GM19455 (cell line): ENCODE measurements at regions not wholly inside any gene's neighbourhood (a gene's known extent, or its start where the extent isn't known, plus 50 kb on each side); places are given as distances from the start of the nearest gene placed in this dataset.
"Not testable (repeated sequence)": the region's sequence is repeated elsewhere in the genome, so short reads cannot be mapped to it uniquely, and the experiment has no call there.

Experiments
- ATAC-seq: cut with Tn5 transposase; IDR thresholded peaks from one replicate; pipeline ENCODE4 v1.9.1; 2021; ENCODE audit not compliant: unreplicated experiment

DNA sequence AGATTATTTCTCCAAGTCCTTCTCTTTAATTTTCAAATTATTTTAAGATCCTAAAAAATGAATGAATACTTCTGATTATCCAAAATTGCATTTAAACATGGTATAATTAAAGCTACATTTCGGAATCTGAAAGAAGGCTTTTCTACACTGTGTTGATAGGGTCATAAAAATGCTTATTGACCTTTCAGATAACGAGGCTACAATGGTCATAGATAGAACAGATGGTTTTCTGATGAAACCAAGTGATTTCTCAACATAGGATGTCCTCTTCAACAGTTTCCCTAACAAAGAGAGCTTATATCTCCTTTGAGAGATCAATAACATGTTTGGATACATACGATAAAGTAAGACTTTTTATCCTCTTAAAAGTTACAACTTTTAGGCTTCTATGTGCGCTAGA is 201.1 kb downstream of the PTH2R start:
- no peak for ATAC-seq

DNA sequence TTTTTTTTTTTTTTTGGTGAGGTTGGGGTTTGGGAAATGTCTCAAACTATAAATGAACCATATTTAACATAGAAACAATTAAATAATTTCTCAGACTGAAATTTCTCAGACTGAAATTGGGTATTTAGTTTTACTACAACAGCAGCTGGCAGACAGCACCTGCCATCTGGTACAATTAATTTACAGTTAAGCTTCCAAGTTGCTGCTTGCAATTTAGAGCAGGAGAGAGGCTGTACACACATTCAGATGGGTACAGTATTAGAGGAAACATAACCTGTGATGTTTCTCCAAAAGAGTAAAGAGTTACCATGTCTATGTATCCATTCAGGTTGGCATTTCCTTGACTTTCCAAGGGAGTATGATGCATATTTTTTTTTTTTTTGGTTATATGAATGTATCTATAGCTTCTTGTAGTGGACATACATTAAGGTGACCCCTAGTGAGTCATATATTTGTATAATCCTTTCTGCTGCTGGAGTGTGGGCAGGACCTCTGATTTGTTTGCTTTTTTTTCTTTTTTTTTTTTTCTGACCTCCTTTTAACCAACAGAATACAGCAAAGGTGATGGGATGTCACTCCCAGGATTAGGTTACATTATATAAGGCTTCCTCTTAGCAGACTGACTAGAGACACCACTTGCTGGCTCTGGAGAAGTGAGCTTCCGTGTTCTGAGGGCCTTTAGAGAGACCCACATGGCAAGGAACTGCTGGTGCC is 201.7 kb downstream of the PTH2R start:
- no peak for ATAC-seq

DNA sequence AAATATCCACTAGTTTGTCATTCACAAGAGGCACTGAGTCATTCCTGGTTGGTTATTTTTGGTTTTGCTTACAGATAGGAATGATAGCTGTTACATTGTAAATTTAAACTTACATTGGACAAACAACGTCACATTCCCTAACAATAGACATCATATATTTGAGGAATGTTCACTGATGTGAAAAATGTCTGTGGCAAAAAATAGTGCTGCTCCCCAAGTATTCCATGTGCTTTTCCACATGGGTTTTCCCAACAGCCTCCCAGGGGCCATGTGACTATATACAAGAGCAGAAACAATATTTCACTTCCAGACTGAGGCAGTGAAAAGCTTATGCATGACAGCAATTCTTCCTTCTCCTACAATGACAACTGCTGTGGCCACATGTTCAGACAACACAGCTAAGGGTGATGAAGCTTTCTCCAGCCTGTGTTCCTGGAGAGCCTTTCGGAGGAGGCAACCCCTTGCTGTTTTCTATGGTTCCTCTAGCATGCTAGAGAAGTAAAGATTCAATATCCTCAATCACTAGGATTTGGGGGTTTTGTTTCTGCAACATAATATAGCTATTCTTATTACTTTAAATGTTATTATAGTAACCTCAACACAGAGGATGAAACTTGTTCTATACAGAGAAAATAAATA is 202.7 kb downstream of the PTH2R start:
- ATAC-seq: no peak

DNA sequence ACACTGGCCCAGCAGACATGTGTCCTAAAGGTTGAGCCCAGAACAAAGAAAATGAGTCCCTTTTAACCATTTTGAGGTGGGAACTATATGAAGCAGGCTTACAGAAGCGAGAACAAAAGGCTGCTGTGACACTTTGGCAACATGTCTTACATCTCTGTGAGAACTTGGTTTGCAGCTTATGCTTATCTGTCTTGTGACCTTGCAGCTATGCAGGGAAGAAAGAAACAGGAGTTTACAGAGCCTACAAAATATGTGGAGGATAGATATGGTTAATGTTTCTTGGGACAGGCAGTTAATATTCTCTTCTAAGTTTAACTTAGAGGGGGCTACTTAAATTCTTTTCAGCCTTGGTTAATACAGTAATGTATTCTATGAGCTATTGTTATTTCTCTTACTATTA is 209.1 kb downstream of the PTH2R start:
- not testable (repeated sequence) for ATAC-seq

DNA sequence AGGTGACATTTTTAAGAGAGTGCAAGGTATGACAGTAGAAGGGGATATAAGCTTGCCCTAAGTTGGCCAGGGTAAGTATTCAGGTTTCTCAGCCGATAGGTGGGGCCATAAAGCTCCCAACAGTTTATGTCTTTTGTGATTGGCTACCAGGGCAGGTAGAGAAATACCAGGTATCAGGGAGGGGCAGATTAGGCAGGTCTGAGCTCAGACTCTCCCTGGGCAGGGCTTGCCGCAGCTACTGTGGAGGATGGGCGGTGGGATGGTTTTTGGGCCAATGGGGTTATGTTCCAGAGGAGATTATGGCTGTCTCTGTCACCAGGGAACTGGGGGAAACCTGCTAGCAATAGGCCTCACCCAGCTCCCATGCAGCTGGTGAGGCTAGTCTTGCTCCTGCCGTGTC is 211.6 kb downstream of the PTH2R start:
- ATAC-seq: no peak

DNA sequence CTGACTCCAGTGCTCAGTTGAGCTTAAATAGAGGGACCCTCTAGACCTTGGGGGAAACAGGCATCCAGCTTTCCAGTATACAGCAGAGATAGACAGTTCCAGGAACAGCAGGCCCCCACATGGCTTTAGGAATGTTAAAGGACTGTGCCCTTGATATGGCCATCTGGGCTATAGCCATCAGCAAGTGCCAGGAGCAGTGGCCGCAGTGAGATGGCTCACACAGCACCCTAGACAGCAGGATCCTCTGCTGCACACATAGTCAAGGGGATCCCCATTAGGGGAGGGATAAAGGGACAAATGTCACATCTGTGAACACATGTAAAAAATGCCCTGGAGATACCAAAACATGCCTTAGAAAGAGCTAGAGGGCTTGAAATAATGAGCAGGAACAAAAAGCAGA is 213.4 kb downstream of the PTH2R start:
- ATAC-seq: no peak

DNA sequence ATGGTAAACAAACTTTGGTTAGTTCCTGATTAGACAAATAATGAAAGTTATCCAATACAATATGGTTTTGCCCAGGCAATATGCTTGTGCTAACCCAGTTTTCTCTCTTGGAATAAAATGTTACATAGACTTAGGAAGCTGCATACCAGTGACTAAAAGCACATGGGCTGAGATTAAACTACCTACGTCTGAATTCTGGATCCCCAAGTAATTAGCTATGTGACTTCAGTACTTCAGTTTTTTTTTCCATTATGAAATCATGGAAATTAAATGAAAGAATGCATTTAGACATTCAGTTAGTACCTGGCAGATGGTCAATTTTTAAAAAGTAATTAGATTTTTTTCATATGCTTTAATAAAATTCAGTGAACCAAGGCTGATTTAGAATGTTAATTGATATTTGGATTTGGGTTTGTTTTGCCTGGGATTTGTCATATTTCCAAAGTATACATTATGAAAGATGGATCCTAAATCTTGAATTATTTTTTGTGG is 213.9 kb downstream of the PTH2R start:
- no peak for ATAC-seq

DNA sequence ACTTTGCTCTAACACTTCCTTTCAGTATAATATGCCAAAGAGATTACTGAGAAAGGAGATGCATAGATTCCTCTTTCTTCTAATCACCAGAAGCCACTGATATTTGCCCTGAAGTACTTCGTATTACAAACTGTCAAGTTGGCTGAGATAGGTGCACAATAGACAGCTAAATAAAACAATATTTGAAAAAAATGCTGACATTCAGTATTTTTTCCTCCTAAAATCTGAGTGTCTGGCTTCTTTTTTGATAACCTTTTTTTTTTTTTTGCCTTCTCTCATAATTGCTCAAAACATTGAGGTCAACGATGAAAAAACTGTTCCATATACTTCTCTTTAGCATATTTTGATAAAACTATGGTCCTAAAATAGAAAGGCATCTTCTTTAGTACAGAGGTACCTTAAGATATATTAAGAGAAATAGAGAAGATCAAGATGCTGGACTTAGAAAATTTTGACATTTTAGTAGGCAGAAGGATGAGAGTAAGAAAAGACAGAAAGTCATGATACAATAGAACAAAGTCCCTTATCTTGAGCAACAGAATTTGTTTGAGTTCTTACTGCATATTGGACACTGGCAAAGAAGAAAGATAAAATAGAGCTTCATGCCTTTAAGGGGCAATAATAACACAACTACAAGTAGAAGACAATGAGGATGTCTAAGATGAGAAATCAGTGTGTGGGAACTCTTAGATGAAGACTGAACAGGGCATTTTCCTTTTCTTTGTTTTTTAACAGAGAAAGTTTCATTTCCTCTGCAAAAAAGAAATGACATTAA is 220.7 kb downstream of the PTH2R start:
- no peak for ATAC-seq

DNA sequence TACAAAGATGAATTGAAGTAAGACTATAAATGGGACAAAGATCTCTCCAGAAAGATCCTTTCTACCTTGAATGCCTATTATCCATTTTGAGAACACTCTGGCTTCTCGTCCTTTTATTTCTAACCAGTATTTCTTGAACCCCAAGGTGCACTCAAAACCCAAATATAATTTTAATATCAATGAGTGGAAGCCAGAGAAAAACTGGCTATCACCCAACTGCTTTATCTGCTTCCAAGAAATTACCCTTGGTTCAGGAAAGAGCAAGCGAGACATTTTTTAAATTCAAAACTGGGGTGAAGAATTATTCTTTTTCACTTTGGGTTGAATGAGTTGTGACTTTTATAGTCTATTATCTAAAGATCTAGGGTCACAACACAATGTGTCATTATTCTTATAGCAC is 221.3 kb downstream of the PTH2R start:
- no peak for ATAC-seq

DNA sequence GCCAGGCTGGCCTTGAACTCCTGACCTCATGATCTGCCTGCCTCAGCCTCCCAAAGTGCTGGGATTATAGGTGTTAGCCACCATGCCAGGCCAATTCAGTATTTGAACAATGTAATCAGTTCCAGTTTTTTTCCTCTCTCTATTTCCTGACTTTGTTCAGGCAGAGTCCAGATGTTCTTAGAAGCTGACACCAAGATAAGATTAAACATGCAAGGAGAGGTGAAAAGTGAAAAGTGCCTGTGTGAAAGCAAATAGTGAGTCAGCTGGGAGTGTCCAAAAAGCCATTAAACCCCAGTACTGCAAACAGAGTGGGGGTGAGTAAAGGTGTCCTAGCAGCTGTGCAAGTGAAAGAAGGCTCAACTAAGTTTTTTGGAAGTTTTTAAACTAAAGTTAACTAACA is 231.5 kb downstream of the PTH2R start:
- ATAC-seq: no peak

DNA sequence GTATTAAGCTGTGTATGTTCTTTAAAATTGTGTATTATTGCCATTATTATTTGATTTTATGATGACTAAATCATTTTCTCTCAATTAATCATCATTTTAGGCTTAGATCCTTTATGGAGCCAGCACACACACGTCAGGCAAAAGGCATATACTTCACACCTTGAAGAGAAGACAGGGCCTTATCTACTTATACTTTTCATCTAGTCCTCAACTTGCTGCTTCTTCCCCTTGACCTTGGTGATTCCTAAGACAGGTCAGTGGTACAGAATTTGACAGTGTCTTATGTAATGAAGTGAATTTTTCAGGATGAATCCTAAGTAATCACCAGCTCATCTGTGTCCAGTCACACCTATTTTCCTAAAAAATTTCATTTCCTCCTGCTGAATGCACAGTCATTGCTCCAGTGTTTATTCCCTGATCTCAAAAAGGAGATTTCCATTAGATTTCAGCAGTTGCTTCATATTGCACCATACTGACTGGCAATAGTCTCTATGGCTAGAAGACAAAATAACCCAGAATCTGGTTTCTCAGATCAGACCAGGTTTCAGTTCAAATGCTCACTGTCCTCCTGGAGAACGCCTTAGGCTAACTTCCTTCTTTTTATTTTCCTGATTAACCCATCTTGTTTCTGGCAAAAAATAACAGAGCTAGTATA is 235.7 kb downstream of the PTH2R start:
- no peak for ATAC-seq

DNA sequence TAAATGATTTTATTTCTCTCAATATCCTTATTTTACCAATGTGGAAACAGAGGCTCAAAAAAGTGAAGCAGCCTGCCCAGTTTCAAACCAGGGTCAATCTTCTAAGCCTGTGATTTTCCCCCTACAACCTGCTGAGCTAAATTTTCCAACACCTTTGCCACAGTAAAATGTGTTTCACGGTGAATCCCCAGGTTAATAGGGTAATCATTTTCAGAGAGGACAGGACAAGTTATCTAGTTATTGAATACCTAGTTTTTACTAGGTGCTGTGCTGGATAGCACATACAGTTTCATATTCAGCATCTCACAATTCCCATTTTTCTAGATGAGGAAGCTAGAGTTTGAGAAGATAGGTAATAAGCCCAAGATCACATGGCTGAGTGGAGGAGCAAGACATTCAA is 236.6 kb downstream of the PTH2R start:
- ATAC-seq: no peak

DNA sequence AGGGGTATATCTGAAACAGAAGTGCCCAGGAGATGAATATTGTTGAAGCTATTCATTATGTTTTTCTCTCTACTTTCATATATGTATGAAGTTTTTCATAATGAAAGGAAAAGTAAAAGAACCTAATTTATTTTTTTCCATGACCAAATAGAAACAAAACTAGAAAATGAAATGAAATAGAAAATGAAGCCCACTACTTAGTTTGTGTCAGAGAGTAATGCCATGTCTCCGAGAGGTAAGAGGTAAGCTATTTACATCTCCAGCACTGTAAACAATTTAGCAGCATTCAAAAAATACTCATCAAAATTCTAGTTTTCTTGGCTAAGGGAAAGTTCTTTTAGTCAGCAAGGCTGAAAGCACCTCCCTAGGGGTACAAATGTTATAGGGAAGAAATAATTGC is 238.6 kb downstream of the PTH2R start:
- ATAC-seq: no peak

DNA sequence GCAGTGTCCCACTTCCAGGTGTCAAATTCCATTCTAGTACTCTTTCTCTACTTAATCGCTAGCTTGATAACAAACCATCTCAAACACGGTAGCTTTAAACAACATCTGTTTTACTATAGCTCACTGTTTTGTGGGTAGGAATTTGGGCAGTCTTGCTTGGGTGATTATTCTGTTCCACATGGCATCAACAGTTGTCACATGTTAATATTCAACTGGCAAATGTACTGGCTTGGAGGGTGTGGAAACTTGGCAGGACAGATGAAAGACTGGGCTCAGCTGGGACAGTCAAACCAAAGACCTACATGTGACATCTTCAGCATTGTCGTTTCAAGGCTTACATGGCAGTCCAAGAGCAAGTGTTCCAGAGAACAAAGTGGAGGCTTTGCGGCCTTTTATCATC is 241.8 kb downstream of the PTH2R start:
- ATAC-seq: no peak

DNA sequence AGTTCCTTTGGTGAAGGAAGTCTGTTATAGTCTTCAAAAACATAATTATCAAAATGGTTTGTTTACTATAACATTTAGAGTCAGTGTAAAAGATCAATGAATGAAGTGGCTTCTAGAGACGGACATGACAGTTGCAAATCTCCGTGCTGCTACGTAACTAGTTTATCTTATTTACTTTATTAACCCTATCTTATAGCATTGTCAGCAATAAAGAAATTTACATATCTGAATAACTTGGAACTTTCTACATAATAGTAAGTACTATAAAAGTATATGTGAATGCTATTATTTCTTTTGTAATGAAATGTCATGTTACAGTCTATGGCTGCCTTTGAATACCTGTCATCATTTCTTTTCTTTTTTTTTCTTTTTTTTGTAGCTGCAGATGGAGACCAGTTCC is 246.8 kb downstream of the PTH2R start:
- ATAC-seq: no peak

DNA sequence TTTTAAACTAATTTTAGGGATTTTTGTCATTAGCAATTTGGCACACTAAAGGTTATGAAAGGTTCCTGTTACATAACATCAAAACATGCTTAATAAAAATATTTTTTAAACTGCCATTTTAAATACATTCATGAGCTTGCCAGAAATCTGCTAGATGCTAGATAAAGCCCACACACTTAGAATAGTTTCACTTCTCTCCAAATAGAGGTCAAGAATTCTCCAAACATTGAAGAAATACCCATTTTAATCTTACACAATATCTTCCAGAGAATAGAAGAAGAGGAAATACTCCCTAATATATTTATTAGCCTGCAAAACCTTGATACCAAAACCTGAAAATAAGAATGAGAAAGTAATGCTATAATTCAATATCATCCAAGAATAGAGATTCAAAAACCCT is 247.5 kb downstream of the PTH2R start:
- ATAC-seq: no peak

DNA sequence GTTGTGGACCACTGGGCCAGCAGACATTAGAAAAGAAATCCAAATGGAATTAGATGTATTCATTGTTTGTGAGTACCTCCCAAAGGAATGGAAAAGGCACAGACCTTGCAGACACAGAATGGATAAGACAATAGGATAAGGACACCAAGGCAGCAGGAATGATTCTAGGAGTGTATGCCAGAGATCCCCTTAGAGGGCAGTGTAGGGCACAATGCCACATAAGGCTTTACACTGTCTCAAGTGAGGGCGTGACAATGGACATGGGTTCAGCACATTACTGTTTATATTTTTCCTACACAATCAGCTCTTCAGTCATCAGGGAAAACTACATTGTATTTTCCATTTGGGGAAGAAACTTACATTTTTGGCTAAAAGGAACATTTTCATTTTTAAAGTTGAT is 250.9 kb downstream of the PTH2R start:
- ATAC-seq: no peak

DNA sequence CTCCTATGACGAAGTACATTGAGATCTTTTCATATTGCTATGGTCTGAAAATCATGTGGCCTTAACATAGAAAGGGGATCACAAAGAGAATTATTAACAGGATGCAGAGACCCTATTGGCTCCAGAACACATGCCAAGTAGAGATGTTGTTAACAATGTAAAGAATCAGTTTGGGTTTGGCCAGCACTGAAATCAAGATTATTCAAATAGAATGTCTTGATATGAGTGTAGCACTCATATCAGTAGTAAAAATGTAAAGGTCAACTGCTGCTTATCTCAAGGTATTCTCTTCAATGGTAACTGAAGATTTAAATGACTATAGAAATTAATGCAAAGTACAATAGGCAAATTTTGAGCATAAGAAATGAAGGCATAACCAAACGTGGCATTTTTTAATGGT is 262.8 kb downstream of the PTH2R start:
- ATAC-seq: no peak

DNA sequence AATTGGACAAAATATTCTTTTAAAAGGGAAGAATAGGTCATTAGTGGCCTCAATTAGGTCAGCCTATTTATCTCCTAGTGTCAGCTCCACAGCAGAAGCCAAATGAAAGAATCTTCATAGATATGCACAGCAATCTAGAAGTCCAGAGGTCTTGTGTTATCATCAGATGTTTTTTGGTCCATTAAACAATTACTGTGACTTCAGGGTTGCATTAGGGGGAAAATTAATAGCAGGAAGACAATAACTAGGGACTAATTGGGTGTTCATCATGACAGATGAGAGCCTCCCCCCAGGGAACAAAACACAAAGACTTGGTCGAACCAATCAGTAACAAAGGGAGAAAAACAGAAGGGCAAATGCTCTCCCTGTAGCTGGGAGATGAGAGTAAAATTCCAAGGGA is 264.7 kb downstream of the PTH2R start:
- ATAC-seq: no peak

DNA sequence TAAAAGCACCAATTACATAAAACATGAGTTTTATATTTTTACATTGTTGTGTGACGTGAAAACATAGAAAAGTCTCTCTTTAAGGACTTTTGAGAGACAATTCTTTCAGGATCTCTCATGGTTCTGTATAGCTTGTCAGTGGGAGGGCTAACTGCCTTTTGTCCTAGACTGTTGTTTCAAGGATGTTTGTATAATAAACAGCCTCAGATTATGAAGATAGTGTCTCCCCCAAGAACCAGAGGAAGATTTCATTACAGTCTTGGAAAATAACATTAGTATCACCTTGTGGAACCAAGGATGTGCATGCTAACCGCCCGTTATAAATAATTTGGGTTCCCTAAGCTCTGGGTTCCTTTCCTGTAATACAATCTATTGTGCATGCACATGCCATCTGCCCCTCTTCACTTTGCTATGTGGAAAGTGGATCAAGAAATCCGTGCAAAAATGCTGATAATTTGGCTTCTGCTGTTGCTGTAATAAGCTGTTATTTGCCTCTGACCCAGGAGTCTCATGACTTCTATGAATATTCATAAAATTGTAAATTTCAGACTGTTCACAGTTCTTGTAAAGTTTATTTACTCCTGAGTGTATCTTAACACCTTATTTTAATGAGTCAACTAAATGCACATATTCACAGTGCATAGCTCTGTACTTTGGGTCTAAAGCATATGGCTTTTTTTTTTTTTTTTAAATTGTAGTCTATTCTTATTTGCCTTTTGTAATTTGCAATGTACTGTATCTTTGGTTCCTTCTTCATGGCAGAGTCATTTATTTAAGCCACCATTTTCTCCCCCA is 265.5 kb downstream of the PTH2R start:
- no peak for ATAC-seq

DNA sequence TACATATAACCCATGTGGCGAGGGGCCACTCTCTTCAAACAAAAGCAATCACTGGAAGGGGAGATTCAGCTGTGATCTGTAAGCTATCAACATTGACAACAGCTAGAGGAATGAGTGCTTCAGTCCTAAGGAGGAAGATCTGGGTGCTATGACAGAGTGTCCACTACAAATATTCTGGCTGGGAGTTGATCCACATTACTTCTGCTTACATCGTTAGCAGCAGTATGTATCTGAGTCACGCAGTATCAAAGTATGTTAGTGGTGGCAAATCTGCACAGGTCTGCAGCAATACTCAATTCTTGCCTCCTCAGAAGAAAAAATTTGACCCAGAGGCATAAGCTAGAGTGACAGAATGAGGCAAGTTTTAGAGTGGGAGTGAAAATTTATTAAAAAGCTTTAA is 267.0 kb downstream of the PTH2R start:
- no peak for ATAC-seq
